DOHH2 (cell line): ENCODE measurements at regions not wholly inside any gene's neighbourhood (a gene's known extent, or its start where the extent isn't known, plus 50 kb on each side); places are given as distances from the start of the nearest gene placed in this dataset.

Experiments used
- H3F3A ChIP-seq: fragments of 200-600 bp; sonication (generic), shearing (Covaris generic); 2 replicates; pipeline ENCODE4 v1.6.0; 2016; ENCODE audit warnings: antibody characterized with exemption, mild to moderate bottlenecking; ENCODE audit not compliant: control insufficient read depth, insufficient read depth
- H3K27ac ChIP-seq: fragments of 200-600 bp; sonication (generic); 2 replicates; pipeline ENCODE4 v1.5.1; 2014; ENCODE audit warnings: low read depth, mild to moderate bottlenecking, low read length, moderate library complexity
- H3K27me3 ChIP-seq: fragments of 200-600 bp; sonication (generic); 2 replicates; pipeline ENCODE4 v1.6.1; 2014; ENCODE audit warnings: mild to moderate bottlenecking, low read length, mixed read lengths; ENCODE audit not compliant: control insufficient read depth
- H3K36me3 ChIP-seq: fragments of 200-600 bp; sonication (generic); 2 replicates; pipeline ENCODE4 v1.6.1; 2014; ENCODE audit warnings: mild to moderate bottlenecking, low read length, moderate library complexity, mixed read lengths; ENCODE audit not compliant: control insufficient read depth
- H3K4me1 ChIP-seq: fragments of 200-600 bp; sonication (generic); 2 replicates; pipeline ENCODE4 v1.6.1; 2014; ENCODE audit warnings: mild to moderate bottlenecking, low read length, mixed read lengths; ENCODE audit not compliant: control insufficient read depth
- H3K4me2 ChIP-seq: fragments of 200-600 bp; sonication (generic); 2 replicates; pipeline ENCODE4 v1.6.0; 2014; ENCODE audit warnings: mild to moderate bottlenecking, low read length, moderate library complexity
- H3K4me3 ChIP-seq: fragments of 200-600 bp; sonication (generic); 2 replicates; pipeline ENCODE4 v1.5.1; 2014; ENCODE audit warnings: mild to moderate bottlenecking, low read length, mixed read lengths
- H3K79me2 ChIP-seq: fragments of 200-600 bp; sonication (generic); 2 replicates; pipeline ENCODE4 v1.6.1; 2014; ENCODE audit warnings: mild to moderate bottlenecking, low read length, mixed read lengths; ENCODE audit not compliant: control insufficient read depth
- H3K9me2 ChIP-seq: fragments of 200-600 bp; sonication (generic); replicated peaks from 2 replicates; pipeline ENCODE4 v1.6.1; 2014; ENCODE audit warnings: mild to moderate bottlenecking, low read length, mixed read lengths; ENCODE audit not compliant: control insufficient read depth
- H3K9me3 ChIP-seq: fragments of 200-600 bp; sonication (generic); 2 replicates; pipeline ENCODE4 v1.6.1; 2014; ENCODE audit warnings: antibody characterized with exemption, low read length, mixed read lengths; ENCODE audit not compliant: control insufficient read depth, insufficient read depth
- H4K20me1 ChIP-seq: fragments of 200-600 bp; sonication (generic); 2 replicates; pipeline ENCODE4 v1.6.0; 2014; ENCODE audit warnings: low read depth, mild to moderate bottlenecking, antibody characterized with exemption, low read length, moderate library complexity; ENCODE audit not compliant: control insufficient read depth, insufficient read depth
- EZH2phosphoT487 ChIP-seq: fragments of 200-600 bp; sonication (generic); IDR thresholded peaks from 2 replicates; pipeline ENCODE4 v1.6.1; 2017; ENCODE audit warnings: borderline replicate concordance, mild to moderate bottlenecking, antibody characterized with exemption, low read length, moderate library complexity, mixed read lengths
- TF ChIP-seq, protein P1 (sequence below): fragments of 200-600 bp; sonication (generic); IDR thresholded peaks from one replicate; pipeline ENCODE4 v1.5.1; 2014; ENCODE audit warnings: antibody characterized with exemption, mild to moderate bottlenecking, low read depth, low read length; ENCODE audit not compliant: poor library complexity, severe bottlenecking

DNA sequence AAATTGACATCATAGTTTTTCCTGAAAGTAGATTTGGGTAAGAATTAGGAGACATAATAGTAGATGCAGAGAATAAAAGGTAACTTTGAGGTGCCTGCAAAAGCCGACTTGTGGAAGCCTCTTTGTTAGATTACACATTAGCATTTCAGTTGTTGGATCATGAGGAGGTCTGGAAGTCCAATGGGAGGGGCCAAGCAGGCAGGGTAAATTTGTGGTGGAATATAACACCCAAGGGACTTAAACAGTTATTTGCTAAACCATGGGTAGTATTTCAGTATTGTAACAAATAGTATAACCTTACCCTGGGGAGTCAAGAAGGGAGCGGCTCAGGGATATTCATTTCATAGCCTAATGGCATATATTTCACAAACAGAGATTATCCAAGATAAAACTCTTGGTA lies 810.7 kb upstream of the AMOT start:
- Histone ChIP-seq H4K20me1 (no peaks in the 10 kb centered on the region), H3K27ac (no peak overlapping the region), H3F3A (no peaks in the 10 kb centered on the region), H3K79me2 (no peaks in the 10 kb centered on the region), H3K36me3 (no peaks in the 10 kb centered on the region), H3K9me2 (no peaks in the 10 kb centered on the region), H3K27me3 (no peaks in the 10 kb centered on the region), H3K4me3 (no peak overlapping the region), H3K4me1 (no peaks in the 10 kb centered on the region), H3K4me2 (no peak overlapping the region), H3K9me3 (no peaks in the 10 kb centered on the region)
- no peak for TF ChIP-seq EZH2phosphoT487
- TF ChIP-seq, protein P1, sequence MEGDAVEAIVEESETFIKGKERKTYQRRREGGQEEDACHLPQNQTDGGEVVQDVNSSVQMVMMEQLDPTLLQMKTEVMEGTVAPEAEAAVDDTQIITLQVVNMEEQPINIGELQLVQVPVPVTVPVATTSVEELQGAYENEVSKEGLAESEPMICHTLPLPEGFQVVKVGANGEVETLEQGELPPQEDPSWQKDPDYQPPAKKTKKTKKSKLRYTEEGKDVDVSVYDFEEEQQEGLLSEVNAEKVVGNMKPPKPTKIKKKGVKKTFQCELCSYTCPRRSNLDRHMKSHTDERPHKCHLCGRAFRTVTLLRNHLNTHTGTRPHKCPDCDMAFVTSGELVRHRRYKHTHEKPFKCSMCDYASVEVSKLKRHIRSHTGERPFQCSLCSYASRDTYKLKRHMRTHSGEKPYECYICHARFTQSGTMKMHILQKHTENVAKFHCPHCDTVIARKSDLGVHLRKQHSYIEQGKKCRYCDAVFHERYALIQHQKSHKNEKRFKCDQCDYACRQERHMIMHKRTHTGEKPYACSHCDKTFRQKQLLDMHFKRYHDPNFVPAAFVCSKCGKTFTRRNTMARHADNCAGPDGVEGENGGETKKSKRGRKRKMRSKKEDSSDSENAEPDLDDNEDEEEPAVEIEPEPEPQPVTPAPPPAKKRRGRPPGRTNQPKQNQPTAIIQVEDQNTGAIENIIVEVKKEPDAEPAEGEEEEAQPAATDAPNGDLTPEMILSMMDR, result no peak

DNA sequence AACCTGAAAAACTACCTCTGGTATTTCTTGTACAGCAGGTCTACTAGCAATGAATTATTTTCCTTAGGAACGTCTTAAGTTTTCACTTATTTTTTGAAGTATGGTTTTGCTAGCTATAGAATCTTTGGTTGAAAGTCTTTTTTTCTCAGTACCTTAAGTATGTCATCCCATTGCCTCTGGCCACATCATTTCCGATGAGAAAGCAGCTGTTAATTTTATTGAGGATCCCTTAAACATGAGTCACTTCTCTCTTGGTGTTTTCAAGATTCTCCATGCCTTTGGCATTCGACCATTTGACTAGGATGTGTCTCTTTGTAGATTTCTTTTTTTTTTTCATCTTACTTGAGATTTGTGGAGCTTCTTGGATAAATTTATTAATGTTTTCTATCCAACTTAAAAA lies 803.8 kb upstream of the AMOT start:
- no peaks in the 10 kb centered on the region for H3K79me2 ChIP-seq
- no peaks in the 10 kb centered on the region for H3K4me1 ChIP-seq
- TF ChIP-seq, protein P1, result no peak
- no peak for TF ChIP-seq EZH2phosphoT487
- no peaks in the 10 kb centered on the region for H3K9me3 ChIP-seq
- H3K27ac ChIP-seq, result no peak overlapping the region
- no peaks in the 10 kb centered on the region for H3K27me3 ChIP-seq
- H3K9me2 ChIP-seq, result no peaks in the 10 kb centered on the region
- no peaks in the 10 kb centered on the region for H4K20me1 ChIP-seq
- no peak overlapping the region for H3K4me3 ChIP-seq
- H3K36me3 ChIP-seq, result no peaks in the 10 kb centered on the region
- no peak overlapping the region for H3K4me2 ChIP-seq
- H3F3A ChIP-seq, result no peaks in the 10 kb centered on the region

DNA sequence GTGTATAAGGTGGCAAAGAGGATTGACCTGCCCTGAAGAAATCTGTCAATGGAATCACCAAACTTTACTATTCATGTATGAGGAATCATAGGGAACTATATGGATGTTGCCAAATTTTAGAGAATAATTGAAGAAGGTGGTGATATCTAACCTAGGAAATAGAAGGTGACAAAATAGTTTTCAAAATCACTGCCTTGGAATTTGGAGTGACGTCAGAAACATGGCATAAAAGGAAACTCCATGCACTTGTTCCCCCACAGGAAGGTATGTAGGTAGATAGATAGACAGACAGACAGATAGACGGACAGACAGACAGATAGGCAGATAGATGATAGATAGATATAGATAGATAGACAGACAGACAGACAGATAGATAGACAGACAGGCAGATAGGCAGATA lies 793.9 kb upstream of the AMOT start:
- H3F3A ChIP-seq, result no peaks in the 10 kb centered on the region
- TF ChIP-seq EZH2phosphoT487, result no peak
- H4K20me1 ChIP-seq, result no peaks in the 10 kb centered on the region
- no peaks in the 10 kb centered on the region for H3K79me2 ChIP-seq
- H3K9me3 ChIP-seq, result no peaks in the 10 kb centered on the region
- no peak overlapping the region for H3K4me2 ChIP-seq
- H3K9me2 ChIP-seq, result no peaks in the 10 kb centered on the region
- H3K4me1 ChIP-seq, result no peaks in the 10 kb centered on the region
- H3K4me3 ChIP-seq, result no peak overlapping the region
- H3K27me3 ChIP-seq, result no peaks in the 10 kb centered on the region
- no peaks in the 10 kb centered on the region for H3K36me3 ChIP-seq
- H3K27ac ChIP-seq, result no peak overlapping the region

DNA sequence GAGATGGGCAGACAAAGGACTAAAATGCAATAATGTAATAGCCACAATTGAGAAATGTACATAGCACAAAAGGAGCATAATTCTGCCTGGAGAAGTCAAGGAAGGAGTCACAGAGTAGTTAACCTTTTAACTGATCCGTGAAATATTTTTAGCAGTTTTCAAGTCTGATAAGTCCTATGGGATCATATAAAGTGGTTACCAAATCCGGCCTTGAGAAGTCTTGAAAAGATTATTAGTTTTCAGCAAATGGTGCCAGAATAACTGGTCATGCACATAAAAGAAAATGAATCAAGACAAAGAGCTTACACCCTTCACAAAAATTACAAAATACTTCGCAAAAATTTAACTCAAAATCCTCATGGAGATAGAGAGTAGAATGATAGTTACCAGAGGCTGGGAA lies 788.7 kb upstream of the AMOT start:
- H3K4me2 ChIP-seq, result no peak overlapping the region
- H3K9me3 ChIP-seq, result no peaks in the 10 kb centered on the region
- no peaks in the 10 kb centered on the region for H3K9me2 ChIP-seq
- no peak overlapping the region for H3K4me3 ChIP-seq
- no peaks in the 10 kb centered on the region for H4K20me1 ChIP-seq
- no peaks in the 10 kb centered on the region for H3K27me3 ChIP-seq
- no peak overlapping the region for H3K27ac ChIP-seq
- no peaks in the 10 kb centered on the region for H3F3A ChIP-seq
- no peaks in the 10 kb centered on the region for H3K36me3 ChIP-seq
- TF ChIP-seq EZH2phosphoT487, result no peak
- TF ChIP-seq, protein P1, result no peak
- H3K4me1 ChIP-seq, result no peaks in the 10 kb centered on the region
- no peaks in the 10 kb centered on the region for H3K79me2 ChIP-seq
